ENCODE measurements at regions not wholly inside any gene's neighbourhood (a gene's known extent, or its start where the extent isn't known, plus 50 kb on each side); places are given as distances from the start of the nearest gene placed in this dataset.

- TF ChIP-seq, protein P1, sequence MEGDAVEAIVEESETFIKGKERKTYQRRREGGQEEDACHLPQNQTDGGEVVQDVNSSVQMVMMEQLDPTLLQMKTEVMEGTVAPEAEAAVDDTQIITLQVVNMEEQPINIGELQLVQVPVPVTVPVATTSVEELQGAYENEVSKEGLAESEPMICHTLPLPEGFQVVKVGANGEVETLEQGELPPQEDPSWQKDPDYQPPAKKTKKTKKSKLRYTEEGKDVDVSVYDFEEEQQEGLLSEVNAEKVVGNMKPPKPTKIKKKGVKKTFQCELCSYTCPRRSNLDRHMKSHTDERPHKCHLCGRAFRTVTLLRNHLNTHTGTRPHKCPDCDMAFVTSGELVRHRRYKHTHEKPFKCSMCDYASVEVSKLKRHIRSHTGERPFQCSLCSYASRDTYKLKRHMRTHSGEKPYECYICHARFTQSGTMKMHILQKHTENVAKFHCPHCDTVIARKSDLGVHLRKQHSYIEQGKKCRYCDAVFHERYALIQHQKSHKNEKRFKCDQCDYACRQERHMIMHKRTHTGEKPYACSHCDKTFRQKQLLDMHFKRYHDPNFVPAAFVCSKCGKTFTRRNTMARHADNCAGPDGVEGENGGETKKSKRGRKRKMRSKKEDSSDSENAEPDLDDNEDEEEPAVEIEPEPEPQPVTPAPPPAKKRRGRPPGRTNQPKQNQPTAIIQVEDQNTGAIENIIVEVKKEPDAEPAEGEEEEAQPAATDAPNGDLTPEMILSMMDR (IDR thresholded peaks at IDR 0.05; ENCODE audit: extremely low read depth in 1 of 2, insufficient read depth in 1 of 2, low read depth in 1 of 2, low read length in 2 of 2), result no peak
- TF ChIP-seq POLR2A (IDR thresholded peaks at IDR 0.05; ENCODE audit: low read depth, low read length), result no peak
- no peak for TF ChIP-seq FOS (IDR thresholded peaks at IDR 0.05; ENCODE audit: borderline replicate concordance, insufficient read depth, low read length)
- TF ChIP-seq POLR2AphosphoS5 (IDR thresholded peaks at IDR 0.05; ENCODE audit: insufficient read depth, low read depth, low read length), result no peak
- TF ChIP-seq EZH2 (IDR thresholded peaks at IDR 0.05; ENCODE audit: borderline replicate concordance, low read depth, low read length, severe bottlenecking), result no peak
- TF ChIP-seq MAX (IDR thresholded peaks at IDR 0.05; ENCODE audit: insufficient read depth, insufficient read length), result no peak
- no peak for TF ChIP-seq MYC (IDR thresholded peaks at IDR 0.05; ENCODE audit: low read depth, low read length)
- TF ChIP-seq GATA2 (IDR thresholded peaks at IDR 0.05; ENCODE audit: insufficient read depth, insufficient read length, low read depth, low read length), result no peak
These were observed 50.8 kb upstream of the DYNC1LI1 start for GRCh38 chr3:32621466-32621865.
